ENCODE measurements at regions not wholly inside any gene's neighbourhood (a gene's known extent, or its start where the extent isn't known, plus 50 kb on each side); places are given as distances from the start of the nearest gene placed in this dataset.

- no peak for TF ChIP-seq CTCF (IDR thresholded peaks at IDR 0.05; ENCODE audit: control insufficient read depth, insufficient read depth, low read depth, low read length, missing control alignments)
- DNase-seq (ENCODE audit: low read depth), result no peak
- no peak overlapping the region for H3K4me3 ChIP-seq (ENCODE audit: control insufficient read depth, low read depth, low read length)
Observed at GRCh38 chr9:75612205-75612604, 278.3 kb upstream of the PCSK5 start.

- TF ChIP-seq CTCF (IDR thresholded peaks at IDR 0.05; ENCODE audit: control insufficient read depth, insufficient read depth, low read depth, low read length, missing control alignments), result no peak
- no peak overlapping the region for H3K4me3 ChIP-seq (ENCODE audit: control insufficient read depth, low read depth, low read length)
- DNase-seq (ENCODE audit: low read depth), result no peak
Observed at GRCh38 chr9:75612754-75613153, 277.7 kb upstream of the PCSK5 start.

GRCh38 chr9:75615284-75615683 is 275.2 kb upstream of the PCSK5 start:
- no peak for DNase-seq (ENCODE audit: low read depth)
- H3K4me3 ChIP-seq (ENCODE audit: control insufficient read depth, low read depth, low read length), result no peak overlapping the region
- TF ChIP-seq CTCF (IDR thresholded peaks at IDR 0.05; ENCODE audit: control insufficient read depth, insufficient read depth, low read depth, low read length, missing control alignments), result no peak

GRCh38 chr9:75616052-75616451 is 274.4 kb upstream of the PCSK5 start:
- no peak for DNase-seq (ENCODE audit: low read depth)
- no peak overlapping the region for H3K4me3 ChIP-seq (ENCODE audit: control insufficient read depth, low read depth, low read length)
- TF ChIP-seq CTCF (IDR thresholded peaks at IDR 0.05; ENCODE audit: control insufficient read depth, insufficient read depth, low read depth, low read length, missing control alignments), result no peak

GRCh38 chr9:75616841-75617566 is 273.5 kb upstream of the PCSK5 start:
- H3K4me3 ChIP-seq (ENCODE audit: control insufficient read depth, low read depth, low read length), result no peak overlapping the region
- TF ChIP-seq CTCF (IDR thresholded peaks at IDR 0.05; ENCODE audit: control insufficient read depth, insufficient read depth, low read depth, low read length, missing control alignments), result no peak
- DNase-seq (ENCODE audit: low read depth), result no peak

- H3K4me3 ChIP-seq (ENCODE audit: control insufficient read depth, low read depth, low read length), result no peak overlapping the region
- DNase-seq (ENCODE audit: low read depth), result no peak
- TF ChIP-seq CTCF (IDR thresholded peaks at IDR 0.05; ENCODE audit: control insufficient read depth, insufficient read depth, low read depth, low read length, missing control alignments), result no peak
Observed at GRCh38 chr9:75623462-75623861, 267.0 kb upstream of the PCSK5 start.
